RWPE1 (cell line): ENCODE measurements at regions not wholly inside any gene's neighbourhood (a gene's known extent, or its start where the extent isn't known, plus 50 kb on each side); places are given as distances from the start of the nearest gene placed in this dataset.

Experiments
- CTCF ChIA-PET: fragments of 350-600 bp; sonication (Branson Sonifier 250); formaldehyde crosslinking; extraction: SDS; loops from one replicate; lab custom pipeline; 2021; lab: Yijun Ruan, JAX
- POLR2A ChIA-PET: fragments of 400-600 bp; formaldehyde crosslinking; extraction: SDS; loops from one replicate; lab custom pipeline; 2020; ENCODE audit warnings: antibody characterized with exemption; ENCODE audit not compliant: low non-redundant PET; lab: Yijun Ruan, JAX
- DNase-seq: peaks from one replicate; pipeline ENCODE4 v3.0.0; 2012; ENCODE audit warnings: low spot score
- H3K27ac ChIP-seq: fragments of 450-650 bp; 2 replicates; pipeline ENCODE4 v1.5.1; 2017
- TF ChIP-seq, protein P1 (sequence below): fragments of 450-650 bp; conservative IDR thresholded peaks from 2 replicates; pipeline ENCODE4 v1.5.1; 2017; ENCODE audit warnings: low read depth, mild to moderate bottlenecking

DNA sequence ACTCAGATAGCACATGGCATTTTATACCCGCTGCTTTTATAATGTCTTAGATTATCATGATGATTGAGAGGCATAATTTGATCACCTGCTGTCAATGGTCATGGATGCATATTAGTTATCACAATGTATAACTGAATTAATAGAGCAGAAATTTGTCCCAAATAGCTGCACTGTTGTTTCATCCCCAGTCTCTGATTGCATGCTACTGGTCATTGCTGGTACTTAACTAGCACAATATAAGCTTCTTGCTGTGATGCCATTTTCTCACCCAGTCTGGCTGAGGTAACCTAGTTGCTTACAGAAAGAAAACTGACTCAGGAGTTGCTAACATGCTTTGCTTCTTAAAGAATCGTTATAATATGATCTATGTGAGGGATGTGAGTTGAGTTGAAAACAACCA, 76.8 kb upstream of the PLEKHA5 start:
- CTCF ChIA-PET, result no interaction called here

DNA sequence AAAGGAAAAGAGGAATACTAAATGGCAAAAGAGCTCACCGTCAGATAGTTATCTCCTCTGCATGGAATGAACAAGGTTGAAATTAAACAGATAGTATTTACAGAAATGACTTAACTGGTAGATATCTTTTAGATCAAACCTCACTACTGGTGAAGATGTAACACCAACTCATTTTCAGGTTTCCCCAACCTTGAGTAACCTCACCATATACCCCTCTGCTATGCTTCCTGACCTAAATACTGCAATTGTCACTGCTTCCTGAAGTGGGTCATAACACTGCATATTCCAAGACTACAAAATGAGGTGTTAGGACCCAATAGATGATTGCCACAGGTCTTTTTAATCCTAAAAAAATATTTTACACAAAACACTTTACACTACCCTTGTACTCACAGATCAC, 76.3 kb upstream of the PLEKHA5 start:
- TF ChIP-seq, protein P1, sequence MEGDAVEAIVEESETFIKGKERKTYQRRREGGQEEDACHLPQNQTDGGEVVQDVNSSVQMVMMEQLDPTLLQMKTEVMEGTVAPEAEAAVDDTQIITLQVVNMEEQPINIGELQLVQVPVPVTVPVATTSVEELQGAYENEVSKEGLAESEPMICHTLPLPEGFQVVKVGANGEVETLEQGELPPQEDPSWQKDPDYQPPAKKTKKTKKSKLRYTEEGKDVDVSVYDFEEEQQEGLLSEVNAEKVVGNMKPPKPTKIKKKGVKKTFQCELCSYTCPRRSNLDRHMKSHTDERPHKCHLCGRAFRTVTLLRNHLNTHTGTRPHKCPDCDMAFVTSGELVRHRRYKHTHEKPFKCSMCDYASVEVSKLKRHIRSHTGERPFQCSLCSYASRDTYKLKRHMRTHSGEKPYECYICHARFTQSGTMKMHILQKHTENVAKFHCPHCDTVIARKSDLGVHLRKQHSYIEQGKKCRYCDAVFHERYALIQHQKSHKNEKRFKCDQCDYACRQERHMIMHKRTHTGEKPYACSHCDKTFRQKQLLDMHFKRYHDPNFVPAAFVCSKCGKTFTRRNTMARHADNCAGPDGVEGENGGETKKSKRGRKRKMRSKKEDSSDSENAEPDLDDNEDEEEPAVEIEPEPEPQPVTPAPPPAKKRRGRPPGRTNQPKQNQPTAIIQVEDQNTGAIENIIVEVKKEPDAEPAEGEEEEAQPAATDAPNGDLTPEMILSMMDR, result no peak
- H3K27ac ChIP-seq, result no peak overlapping the region
- ChIA-PET POLR2A (no interaction called here), CTCF (no interaction called here)
- no peak for DNase-seq

More for the DNA sequence above, 76.8 kb upstream of the PLEKHA5 start:
- DNase-seq, result no peak
- TF ChIP-seq, protein P1, result no peak
- H3K27ac ChIP-seq, result no peak overlapping the region
- POLR2A ChIA-PET, result no interaction called here

DNA sequence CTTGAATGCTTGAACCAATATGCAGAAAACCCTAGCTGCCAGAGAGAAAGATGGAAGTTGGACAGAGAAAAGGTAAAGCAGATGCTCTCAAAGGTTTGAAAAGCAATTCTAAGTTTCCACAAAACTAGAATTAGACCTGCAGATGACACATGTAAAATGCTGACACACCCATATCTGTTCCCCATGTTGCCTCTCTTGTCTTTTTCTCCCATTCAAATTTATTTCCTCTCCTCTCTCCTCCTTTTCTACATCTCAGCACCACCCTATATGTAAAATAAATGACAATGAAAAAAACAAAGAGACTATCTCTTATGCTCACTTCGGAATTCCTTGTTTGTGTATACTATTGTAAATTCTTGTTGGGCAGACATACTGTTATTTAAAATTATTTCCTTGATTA, 75.5 kb upstream of the PLEKHA5 start:
- ChIA-PET POLR2A (no interaction called here), CTCF (no interaction called here)
- DNase-seq, result no peak
- TF ChIP-seq, protein P1, result no peak
- no peak overlapping the region for H3K27ac ChIP-seq

DNA sequence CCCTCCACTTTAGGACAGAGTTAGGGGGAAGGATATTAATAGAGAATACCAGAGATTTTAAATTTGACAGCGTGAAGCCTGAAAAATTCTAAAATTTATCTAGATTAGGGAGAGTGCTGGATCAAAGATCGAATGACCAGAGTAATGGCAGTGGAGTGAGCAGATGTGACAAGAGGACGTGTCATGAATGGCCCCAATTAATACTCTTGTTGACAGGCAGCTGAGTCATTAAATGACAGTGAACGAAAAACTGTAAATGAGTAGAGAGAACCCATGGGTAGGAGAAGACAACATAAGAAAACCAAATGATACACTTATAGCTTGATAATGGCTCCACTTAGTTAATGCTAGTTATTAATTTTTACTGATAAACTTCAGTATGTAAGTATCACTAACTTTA, 73.9 kb upstream of the PLEKHA5 start:
- no peak overlapping the region for H3K27ac ChIP-seq
- TF ChIP-seq, protein P1, result no peak
- DNase-seq, result no peak
- POLR2A ChIA-PET, result no interaction called here
- CTCF ChIA-PET, result interaction anchor here (0.7 kb wide), 1 partner anchor 1699 kb away, joined by 3 read pairs; no protein-coding TSS in a partner anchor

DNA sequence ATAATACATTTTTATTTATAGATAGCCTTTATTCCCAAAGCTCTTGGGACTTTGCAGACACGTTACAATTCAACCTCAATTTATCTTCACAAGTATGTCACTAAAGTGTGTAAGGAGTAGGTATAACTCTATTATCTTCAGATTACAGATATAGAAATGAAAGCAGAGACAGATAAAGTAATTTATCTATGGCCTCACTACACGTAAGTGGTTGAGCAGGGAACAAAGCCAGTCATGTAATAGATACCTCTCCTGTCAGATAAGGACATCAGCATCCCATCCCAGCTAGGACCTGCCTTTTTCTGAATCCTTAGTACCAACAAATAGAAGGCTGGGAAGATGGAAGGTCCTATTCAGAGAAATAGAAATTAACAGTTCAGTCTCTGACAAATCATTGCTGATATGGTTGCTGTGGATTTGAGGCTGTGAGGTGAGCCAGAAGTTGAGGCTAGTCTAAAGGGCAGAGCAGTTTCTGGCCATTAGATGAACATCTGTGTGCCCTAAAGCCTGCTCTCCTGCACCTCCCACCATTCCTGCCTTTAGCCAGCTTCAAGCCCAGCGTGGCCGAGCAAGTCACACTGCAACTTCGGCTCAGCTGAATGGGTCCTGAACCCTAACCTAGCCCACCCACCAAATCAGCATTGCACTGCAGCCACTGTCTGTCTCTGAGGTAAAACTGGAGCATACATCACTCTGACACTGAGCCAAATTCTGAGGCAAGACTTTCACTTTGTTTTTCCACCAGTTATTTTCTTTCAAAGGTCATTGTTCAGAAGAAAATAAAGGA, 71.1 kb upstream of the PLEKHA5 start:
- CTCF ChIA-PET, result interaction anchor here (0.6 kb wide), 1 partner anchor 13 kb away, joined by 3 read pairs; no protein-coding TSS in a partner anchor
- no peak for DNase-seq
- no peak overlapping the region for H3K27ac ChIP-seq
- TF ChIP-seq, protein P1, result no peak
- POLR2A ChIA-PET, result no interaction called here

DNA sequence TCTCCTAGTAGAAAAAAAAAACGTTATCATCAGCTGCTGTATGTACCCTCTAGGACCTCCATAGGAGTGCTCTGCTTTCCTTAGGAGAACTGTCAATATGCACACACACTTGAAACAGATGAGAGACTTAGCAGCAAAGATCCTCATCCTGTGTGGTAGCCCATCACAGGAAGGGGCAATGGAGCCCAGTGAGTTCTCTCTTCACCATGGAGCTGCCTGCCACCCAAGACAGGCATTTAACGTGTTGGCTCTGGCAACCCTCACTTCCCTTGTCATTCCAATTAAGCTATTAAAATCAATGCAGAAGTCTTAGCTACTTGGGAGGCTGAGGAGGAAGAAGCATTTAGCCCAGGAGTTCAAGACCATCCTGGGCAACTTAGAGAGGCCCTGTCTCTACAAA, 64.8 kb upstream of the PLEKHA5 start:
- no peak overlapping the region for H3K27ac ChIP-seq
- no peak for DNase-seq
- ChIA-PET CTCF (interaction anchor here (0.6 kb wide), 1 partner anchor 87 kb away, joined by 3 read pairs; no protein-coding TSS in a partner anchor), POLR2A (no interaction called here)
- TF ChIP-seq, protein P1, result no peak
